ENCODE measurements at regions not wholly inside any gene's neighbourhood (a gene's known extent, or its start where the extent isn't known, plus 50 kb on each side); places are given as distances from the start of the nearest gene placed in this dataset.

DNA sequence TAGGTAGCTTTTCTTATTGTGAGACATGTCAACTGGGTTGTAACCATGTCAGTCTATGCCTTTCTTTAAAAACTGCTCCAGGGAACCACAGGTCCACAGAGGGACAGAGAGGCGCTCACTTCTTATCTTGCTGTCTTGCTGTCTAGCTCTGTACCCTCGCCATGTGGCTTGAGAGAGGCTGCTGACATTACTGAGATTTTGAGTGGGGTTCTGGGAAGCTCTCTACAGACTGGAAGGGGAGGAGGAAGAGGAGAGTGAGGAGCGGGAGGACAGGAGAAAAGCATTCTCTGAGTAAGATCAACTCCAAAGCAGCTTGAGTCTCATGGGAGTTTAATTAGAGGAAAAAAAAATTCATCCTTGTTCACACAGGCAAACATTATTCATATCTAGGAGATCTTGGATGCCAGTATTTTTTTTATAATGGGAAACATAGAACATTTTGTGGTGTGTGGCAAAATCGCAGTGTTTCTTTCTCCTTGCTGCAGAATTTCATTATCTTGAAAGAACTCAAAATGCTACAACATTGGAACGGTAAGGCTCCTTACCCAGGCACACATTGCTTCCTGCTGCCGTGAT is 1037.0 kb upstream of the NR2F2 start:
- no peak for TF ChIP-seq CTCF (IDR thresholded peaks at IDR 0.05; ENCODE audit: poor library complexity, severe bottlenecking)
- Histone ChIP-seq H3K27ac (ENCODE audit: poor library complexity, severe bottlenecking) (no peak overlapping the region), H3K36me3 (ENCODE audit: low read depth) (no peaks in the 10 kb centered on the region), H3K4me1 (ENCODE audit: insufficient read depth, poor library complexity, severe bottlenecking) (no peaks in the 10 kb centered on the region), H3K4me3 (ENCODE audit: severe bottlenecking) (no peak overlapping the region), H3K9me3 (ENCODE audit: severe bottlenecking) (no peaks in the 10 kb centered on the region), H3K27me3 (ENCODE audit: insufficient read depth, poor library complexity, severe bottlenecking) (no peaks in the 10 kb centered on the region)
- ATAC-seq (ENCODE audit: low read depth): no peak
- no peak for DNase-seq (ENCODE audit: low spot score)

GRCh38 chr15:95295363-95295762 is 1035.1 kb upstream of the NR2F2 start:
- no peak for TF ChIP-seq CTCF (IDR thresholded peaks at IDR 0.05; ENCODE audit: poor library complexity, severe bottlenecking)
- Histone ChIP-seq H3K9me3 (ENCODE audit: severe bottlenecking) (no peaks in the 10 kb centered on the region), H3K4me1 (ENCODE audit: insufficient read depth, poor library complexity, severe bottlenecking) (no peaks in the 10 kb centered on the region), H3K4me3 (ENCODE audit: severe bottlenecking) (no peak overlapping the region), H3K27ac (ENCODE audit: poor library complexity, severe bottlenecking) (no peak overlapping the region), H3K27me3 (ENCODE audit: insufficient read depth, poor library complexity, severe bottlenecking) (no peaks in the 10 kb centered on the region), H3K36me3 (ENCODE audit: low read depth) (no peaks in the 10 kb centered on the region)
- DNase-seq (ENCODE audit: low spot score) (no peak), ATAC-seq (ENCODE audit: low read depth) (no peak)

DNA sequence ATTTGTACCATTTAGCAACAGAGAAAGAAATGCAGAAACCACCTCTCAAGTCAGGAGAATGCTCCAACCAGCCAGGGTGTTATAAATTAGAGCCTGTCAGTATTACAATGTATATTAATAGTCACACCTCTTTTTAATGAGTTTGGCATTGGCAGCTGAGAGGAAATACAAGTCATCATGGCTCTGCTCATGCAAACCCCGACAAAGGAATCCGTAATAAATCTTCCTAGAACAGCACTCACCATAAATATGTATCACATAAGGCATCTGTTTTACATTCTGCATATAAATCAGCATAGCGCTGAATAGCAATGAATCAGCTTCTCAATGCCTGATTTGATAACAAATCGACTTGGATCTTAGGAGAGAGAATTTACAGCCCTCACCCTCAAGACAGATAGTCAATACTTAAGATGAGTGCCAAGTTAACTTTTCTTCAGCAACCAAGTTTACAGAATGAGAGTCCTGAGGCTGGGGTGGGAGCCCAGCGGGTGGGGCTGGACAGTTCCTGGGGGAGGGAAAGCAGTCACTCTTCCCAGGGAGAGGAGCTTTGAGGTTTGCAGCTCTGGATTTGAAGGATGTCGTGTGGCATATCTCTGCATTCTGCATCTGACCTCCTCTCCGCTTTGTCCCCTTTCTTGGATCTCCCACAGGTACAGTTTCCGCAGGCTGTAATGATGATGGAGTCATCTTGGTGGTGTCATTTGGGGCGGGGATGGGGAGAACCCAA is 1034.4 kb upstream of the NR2F2 start:
- TF ChIP-seq CTCF (IDR thresholded peaks at IDR 0.05; ENCODE audit: poor library complexity, severe bottlenecking): no peak
- H3K9me3 ChIP-seq (ENCODE audit: severe bottlenecking): no peaks in the 10 kb centered on the region
- no peak for ATAC-seq (ENCODE audit: low read depth)
- no peaks in the 10 kb centered on the region for H3K4me1 ChIP-seq (ENCODE audit: insufficient read depth, poor library complexity, severe bottlenecking)
- no peak overlapping the region for H3K27ac ChIP-seq (ENCODE audit: poor library complexity, severe bottlenecking)
- no peaks in the 10 kb centered on the region for H3K27me3 ChIP-seq (ENCODE audit: insufficient read depth, poor library complexity, severe bottlenecking)
- H3K4me3 ChIP-seq (ENCODE audit: severe bottlenecking): no peak overlapping the region
- DNase-seq (ENCODE audit: low spot score): no peak
- H3K36me3 ChIP-seq (ENCODE audit: low read depth): no peaks in the 10 kb centered on the region

DNA sequence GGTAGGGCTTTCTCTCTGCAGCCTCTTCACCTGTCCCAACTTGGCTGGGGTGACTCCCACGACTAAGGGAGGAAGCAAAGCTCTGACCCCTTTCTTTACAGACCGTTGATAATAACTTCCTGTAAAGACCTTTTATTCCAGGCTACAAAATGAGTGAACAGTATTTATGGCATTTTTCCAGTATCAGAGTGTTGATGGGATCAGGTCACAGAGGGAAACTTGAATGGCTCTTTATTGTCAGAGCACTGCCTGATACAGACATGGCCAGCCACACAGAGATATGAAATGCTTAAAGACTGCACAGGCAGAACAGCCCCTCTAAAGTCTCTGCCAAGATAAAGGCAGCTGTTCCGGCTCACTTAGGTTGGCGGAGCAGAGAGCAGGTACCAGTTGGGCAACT is 1033.9 kb upstream of the NR2F2 start:
- TF ChIP-seq CTCF (IDR thresholded peaks at IDR 0.05; ENCODE audit: poor library complexity, severe bottlenecking): no peak
- DNase-seq (ENCODE audit: low spot score) (no peak), ATAC-seq (ENCODE audit: low read depth) (no peak)
- H3K4me1 ChIP-seq (ENCODE audit: insufficient read depth, poor library complexity, severe bottlenecking): no peaks in the 10 kb centered on the region
- H3K4me3 ChIP-seq (ENCODE audit: severe bottlenecking): no peak overlapping the region
- H3K27me3 ChIP-seq (ENCODE audit: insufficient read depth, poor library complexity, severe bottlenecking): no peaks in the 10 kb centered on the region
- no peaks in the 10 kb centered on the region for H3K9me3 ChIP-seq (ENCODE audit: severe bottlenecking)
- no peak overlapping the region for H3K27ac ChIP-seq (ENCODE audit: poor library complexity, severe bottlenecking)
- H3K36me3 ChIP-seq (ENCODE audit: low read depth): no peaks in the 10 kb centered on the region

- H3K4me3 ChIP-seq (ENCODE audit: severe bottlenecking): no peak overlapping the region
- no peak overlapping the region for H3K27ac ChIP-seq (ENCODE audit: poor library complexity, severe bottlenecking)
- no peak for TF ChIP-seq CTCF (IDR thresholded peaks at IDR 0.05; ENCODE audit: poor library complexity, severe bottlenecking)
- ATAC-seq (ENCODE audit: low read depth): no peak
- no peaks in the 10 kb centered on the region for H3K4me1 ChIP-seq (ENCODE audit: insufficient read depth, poor library complexity, severe bottlenecking)
- no peaks in the 10 kb centered on the region for H3K27me3 ChIP-seq (ENCODE audit: insufficient read depth, poor library complexity, severe bottlenecking)
- H3K9me3 ChIP-seq (ENCODE audit: severe bottlenecking): no peaks in the 10 kb centered on the region
- no peaks in the 10 kb centered on the region for H3K36me3 ChIP-seq (ENCODE audit: low read depth)
- DNase-seq (ENCODE audit: low spot score): no peak
Observed at GRCh38 chr15:95298729-95299128, 1031.8 kb upstream of the NR2F2 start.
